ENCODE measurements at regions not wholly inside any gene's neighbourhood (a gene's known extent, or its start where the extent isn't known, plus 50 kb on each side); places are given as distances from the start of the nearest gene placed in this dataset.

GRCh38 chr15:79682851-79683288 is 213.9 kb downstream of the MTHFS start:
- Histone ChIP-seq H3K4ac (replicated peaks; ENCODE audit: insufficient read length, low read depth, low read length) (no peak overlapping the region), H3K56ac (replicated peaks; ENCODE audit: insufficient read length, low read depth, low read length) (no peak overlapping the region), H3K27me3 (replicated peaks in 1 of 4; ENCODE audit: control insufficient read depth in 3 of 4, extremely low read depth in 1 of 4, insufficient read depth in 3 of 4, low read length in 3 of 4) (no peaks in the 10 kb centered on the region), H4K5ac (ENCODE audit: insufficient read length, low read depth, low read length) (no peak overlapping the region), H4K91ac (replicated peaks; ENCODE audit: insufficient read length, low read length) (no peak overlapping the region), H3K23ac (ENCODE audit: insufficient read length) (no peak overlapping the region), H3K18ac (ENCODE audit: extremely low read depth, low read length) (no peak overlapping the region), H2AK5ac (ENCODE audit: low read depth, low read length) (no peak overlapping the region), H2BK12ac (ENCODE audit: low read depth, low read length) (no peak overlapping the region), H4K8ac (ENCODE audit: extremely low read depth, insufficient read depth, low read length) (no peak overlapping the region), H4K20me1 (replicated peaks in 1 of 2; ENCODE audit: control insufficient read depth in 1 of 2, insufficient read depth in 2 of 2, low read length in 2 of 2) (no peaks in the 10 kb centered on the region), H3K9ac (replicated peaks in 1 of 4; ENCODE audit: extremely low read depth in 1 of 4, low read depth in 3 of 4, low read length in 3 of 4) (no peak overlapping the region), H2AFZ (ENCODE audit: low read length) (no peak overlapping the region), H2BK20ac (ENCODE audit: low read length) (no peak overlapping the region), H3K36me3 (ENCODE audit: control insufficient read depth in 2 of 4, insufficient read depth in 4 of 4, low read length in 3 of 4) (no peaks in the 10 kb centered on the region), H3K4me1 (replicated peaks in 1 of 4; ENCODE audit: control insufficient read depth in 3 of 4, insufficient read depth in 4 of 4, low read length in 3 of 4) (peaks cover 0 to 5% (median 0%) of the 10 kb centered on the region in 4 experiments; a peak in 1 of 7 replicates), H3K4me3 (ENCODE audit: extremely low read depth in 1 of 4, insufficient read depth in 2 of 4, low read depth in 3 of 4, low read length in 4 of 4) (no peak overlapping the region), H3K79me2 (ENCODE audit: control insufficient read depth in 1 of 2, insufficient read depth in 2 of 2, low read length in 2 of 2) (no peaks in the 10 kb centered on the region), H2BK120ac (replicated peaks; ENCODE audit: low read depth, low read length) (no peak overlapping the region), H2BK5ac (ENCODE audit: low read depth, low read length) (no peak overlapping the region), H3K23me2 (ENCODE audit: low read depth, low read length) (no peaks in the 10 kb centered on the region), H3K4me2 (ENCODE audit: insufficient read depth in 1 of 2, low read depth in 2 of 2, low read length in 2 of 2) (no peak overlapping the region), H3K9me3 (ENCODE audit: insufficient read depth in 2 of 2, low read depth in 1 of 2, low read length in 1 of 2) (no peaks in the 10 kb centered on the region), H3K79me1 (ENCODE audit: low read depth, low read length) (no peaks in the 10 kb centered on the region), H3K27ac (ENCODE audit: low read depth, low read length) (no peak overlapping the region), H2BK15ac (ENCODE audit: low read length) (no peak overlapping the region), H3K14ac (ENCODE audit: insufficient read length) (no peak overlapping the region)
- TF ChIP-seq RAD21 (IDR thresholded peaks at IDR 0.05 in 1 of 2, conservative IDR thresholded peaks at IDR 0.05 in 1 of 2; ENCODE audit: low read depth in 2 of 2, low read length in 2 of 2) (no peak), ASH2L (IDR thresholded peaks at IDR 0.05; ENCODE audit: low read length) (no peak), JUN (IDR thresholded peaks at IDR 0.05; ENCODE audit: low read depth, low read length) (no peak)
- CTCF ChIA-PET (ENCODE audit: partially characterized antibody), result no interaction called here
- 93% methylated on average over 4 of the region's 4 CpGs; no CpG with 5 or more reads in 1 of the 2 experiments for WGBS, 2 experiments (ENCODE audit: extremely low coverage in 1 of 2, insufficient coverage in 1 of 2, insufficient read length in 1 of 2, insufficient replicate concordance in 2 of 2, low coverage in 1 of 2, low lambda C conversion rate in 2 of 2, missing lambda C conversion rate in 1 of 2)
- FAIRE-seq (no peak), DNase-seq (ENCODE audit: low read depth in 1 of 2, low spot score in 2 of 2) (no peak)
- POLR2A ChIA-PET (ENCODE audit: partially characterized antibody), result no interaction called here

Data from H1 (cell line).